ENCODE measurements at regions not wholly inside any gene's neighbourhood (a gene's known extent, or its start where the extent isn't known, plus 50 kb on each side); places are given as distances from the start of the nearest gene placed in this dataset.

- dilution Hi-C loops (cut with HindIII; ENCODE audit: low sequenced_read_pairs, unreplicated experiment) = no loop called here
- H2AK9ac ChIP-seq (replicated peaks; ENCODE audit: low read depth, low read length, poor library complexity) = no peak overlapping the region
- no peaks in the 10 kb centered on the region for H3K36me3 ChIP-seq (ENCODE audit: control insufficient read depth, insufficient read depth, low read length)
- peak overlapping the region; percentile 44; the same call in 2 of the 3 replicates for H2BK15ac ChIP-seq (ENCODE audit: low read depth, low read length)
- no peak overlapping the region for H3K14ac ChIP-seq (replicated peaks; ENCODE audit: low read depth, low read length)
- H3K18ac ChIP-seq (ENCODE audit: low read depth, low read length) = no peak overlapping the region
- BruUV-seq (replicated peaks) = no TSS peak
- DNase-seq (no peak), ATAC-seq (ENCODE audit: low read depth) (no peak)
- no peak overlapping the region for H3K56ac ChIP-seq (ENCODE audit: extremely low read depth, insufficient read depth, low read length)
- ChIA-PET POLR2A (ENCODE audit: unreplicated experiment) (no interaction called here), CTCF (interaction anchor here (2.1 kb wide), 1 partner anchor 217 kb away, joined by 17 read pairs; no protein-coding TSS in a partner anchor)
- H3K23ac ChIP-seq (ENCODE audit: low read depth, low read length) = no peak overlapping the region
- H2AFZ ChIP-seq (replicated peaks; ENCODE audit: low read length, poor library complexity) = no peak overlapping the region
- peak overlapping the region; percentile 57; the same call in 1 of the 2 replicates for H4K91ac ChIP-seq (ENCODE audit: insufficient read depth, low read depth, low read length)
- H4K5ac ChIP-seq (ENCODE audit: low read depth, low read length) = no peak overlapping the region
- no peak for TF ChIP-seq BHLHE40 (IDR thresholded peaks at IDR 0.05; ENCODE audit: low read depth, low read length)
- TF ChIP-seq SMC3 (IDR thresholded peaks at IDR 0.05; ENCODE audit: low read depth, low read length) = no peak
- TF ChIP-seq USF2 (IDR thresholded peaks at IDR 0.05; ENCODE audit: low read depth, low read length) = no peak
- no peak for TF ChIP-seq CEBPB (IDR thresholded peaks at IDR 0.05; ENCODE audit: low read depth, low read length)
- no peak for TF ChIP-seq MXI1 (IDR thresholded peaks at IDR 0.05; ENCODE audit: borderline replicate concordance, low read depth, low read length)
- no peak for TF ChIP-seq CHD1 (IDR thresholded peaks at IDR 0.05; ENCODE audit: low read depth, low read length)
- TF ChIP-seq POLR2A (IDR thresholded peaks at IDR 0.05; ENCODE audit: low read depth, low read length) = no peak
- TF ChIP-seq MAFK (IDR thresholded peaks at IDR 0.05; ENCODE audit: low read depth, low read length) = no peak
- no peak for TF ChIP-seq RCOR1 (IDR thresholded peaks at IDR 0.05; ENCODE audit: insufficient replicate concordance, low read length)
- TF ChIP-seq NFE2L2 (IDR thresholded peaks at IDR 0.05; ENCODE audit: low read depth, low read length) = no peak
- TF ChIP-seq MAZ (IDR thresholded peaks at IDR 0.05; ENCODE audit: borderline replicate concordance, low read depth, low read length) = no peak
- no peak for TF ChIP-seq CTCF (conservative IDR thresholded peaks at IDR 0.05; ENCODE audit: low read depth, low read length)
- no peak for TF ChIP-seq ELK1 (IDR thresholded peaks at IDR 0.05; ENCODE audit: borderline replicate concordance, low read depth, low read length)
- H3K9me3 ChIP-seq (ENCODE audit: control insufficient read depth, insufficient read depth, low read length) = no peaks in the 10 kb centered on the region
- H4K20me1 ChIP-seq (ENCODE audit: insufficient read depth, low read length) = no peaks in the 10 kb centered on the region
- peak overlapping the region; percentile 97 for H2BK20ac ChIP-seq (ENCODE audit: low read depth, low read length)
- peak overlapping the region; percentile 77; the same call in 1 of the 2 replicates for H2AK5ac ChIP-seq (ENCODE audit: low read depth, low read length)
- H2BK5ac ChIP-seq (ENCODE audit: low read depth, low read length, poor library complexity, severe bottlenecking) = no peak overlapping the region
- H3K4me3 ChIP-seq (ENCODE audit: insufficient read depth, low read depth, low read length) = no peak overlapping the region
- peaks cover 12% of the 10 kb centered on the region for H3K4me1 ChIP-seq (ENCODE audit: control insufficient read depth, insufficient read depth, low read length)
- H3K9me1 ChIP-seq (ENCODE audit: insufficient read depth, low read length) = peaks cover 7% of the 10 kb centered on the region
- H3K4ac ChIP-seq (ENCODE audit: low read depth, low read length) = peak overlapping the region; percentile 86; the same call in 1 of the 2 replicates
- H3K9ac ChIP-seq (ENCODE audit: low read depth, low read length) = no peak overlapping the region
- in situ Hi-C loops (cut with MboI; ENCODE audit: low sequenced_read_pairs) = loop anchor here (10.0 to 25.0 kb wide), 3 partner anchors 135 to 390 kb away; partner anchors contain the start of genes MAN1A2 and TENT5C
- peak overlapping the region; percentile 23 to 86; a peak in 2 of 4 replicates for H4K8ac ChIP-seq (ENCODE audit: low read depth in 2 of 2, low read length in 2 of 2)
- H3K27me3 ChIP-seq (ENCODE audit: control insufficient read depth, insufficient read depth, low read length) = no peaks in the 10 kb centered on the region
- intact Hi-C loops (cut with micrococcal nuclease) = loop anchor here (2.0 to 10.0 kb wide), 4 partner anchors 56 to 688 kb away; partner anchors contain the start of genes MAN1A2 and TTF2
- peaks cover 0 to 4% of the 10 kb centered on the region in 2 experiments; a peak in 1 of 4 replicates for H3K79me1 ChIP-seq (ENCODE audit: low read depth in 1 of 2, low read length in 2 of 2)
- H3K4me2 ChIP-seq (ENCODE audit: low read depth, low read length) = no peak overlapping the region
- no peak overlapping the region for H3K27ac ChIP-seq (ENCODE audit: insufficient read depth, low read length)
- peak overlapping the region; percentile 91; the same call in 1 of the 2 replicates for H2BK120ac ChIP-seq (ENCODE audit: low read depth, low read length)
Observed at GRCh38 chr1:117752661-117753060, 146.8 kb downstream of the TENT5C start.

Measured in IMR-90 (cell line).